Retinal pigment epithelial cell (primary cell): ENCODE measurements at regions not wholly inside any gene's neighbourhood (a gene's known extent, or its start where the extent isn't known, plus 50 kb on each side); places are given as distances from the start of the nearest gene placed in this dataset.

Source experiments
- DNase-seq: peaks from one replicate; pipeline ENCODE4 v3.0.0-alpha.2; 2010; ENCODE audit warnings: low read depth
- H3K4me3 ChIP-seq: 2 replicates; pipeline ENCODE4 v1.5.1; 2011; ENCODE audit warnings: mild to moderate bottlenecking, low read length, control low read depth, moderate library complexity
- CTCF ChIP-seq: conservative IDR thresholded peaks from 2 replicates; pipeline ENCODE4 v1.5.1; 2011; ENCODE audit warnings: low read depth, low read length, control low read depth, inconsistent platforms

GRCh38 chr12:91833780-91834359 lies 311.8 kb downstream of the BTG1 start:
- no peak for DNase-seq
- no peak overlapping the region for H3K4me3 ChIP-seq
- TF ChIP-seq CTCF = no peak

GRCh38 chr12:91825999-91826398 lies 319.6 kb downstream of the BTG1 start:
- DNase-seq = no peak

GRCh38 chr12:91824991-91825390 lies 320.7 kb downstream of the BTG1 start:
- no peak for TF ChIP-seq CTCF
- no peak overlapping the region for H3K4me3 ChIP-seq
- no peak for DNase-seq

More at GRCh38 chr12:91825999-91826398, 319.6 kb downstream of the BTG1 start:
- H3K4me3 ChIP-seq = no peak overlapping the region
- TF ChIP-seq CTCF = no peak

GRCh38 chr12:91819132-91819447 lies 326.6 kb downstream of the BTG1 start:
- H3K4me3 ChIP-seq = no peak overlapping the region
- no peak for TF ChIP-seq CTCF
- no peak for DNase-seq

GRCh38 chr12:91818227-91819131 lies 327.2 kb downstream of the BTG1 start:
- DNase-seq = no peak
- TF ChIP-seq CTCF = no peak
- H3K4me3 ChIP-seq = no peak overlapping the region

- no peak overlapping the region for H3K4me3 ChIP-seq
- TF ChIP-seq CTCF = no peak
- DNase-seq = no peak
Measured at GRCh38 chr12:91817517-91817916, 328.1 kb downstream of the BTG1 start.

DNA sequence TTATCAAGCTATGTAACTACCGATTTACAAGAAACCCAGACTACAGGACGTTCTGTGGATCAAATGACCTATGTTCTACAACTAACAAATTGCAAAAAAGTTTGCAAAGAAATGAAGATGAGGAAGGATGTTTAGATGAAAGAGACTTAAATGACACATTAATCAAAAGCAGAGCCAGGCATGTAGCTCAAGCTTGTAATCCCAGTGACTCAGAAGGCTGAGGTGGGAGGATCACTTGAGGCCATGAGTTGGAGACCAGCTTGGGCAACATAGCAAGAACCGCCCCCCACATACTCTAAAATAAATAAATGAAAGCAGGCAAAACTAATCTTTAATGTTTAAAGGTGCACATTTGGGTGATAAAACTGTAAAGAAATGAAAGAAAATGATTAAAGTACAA lies 331.9 kb downstream of the BTG1 start:
- no peak for DNase-seq
- TF ChIP-seq CTCF = no peak

More for the DNA sequence above, 331.9 kb downstream of the BTG1 start:
- no peak overlapping the region for H3K4me3 ChIP-seq
